ENCODE measurements at regions not wholly inside any gene's neighbourhood (a gene's known extent, or its start where the extent isn't known, plus 50 kb on each side); places are given as distances from the start of the nearest gene placed in this dataset.
"Not testable (repeated sequence)": the region's sequence is repeated elsewhere in the genome, so short reads cannot be mapped to it uniquely, and the experiment has no call there.

GRCh38 chr7:17396692-17397091 lies 98.2 kb downstream of the AHR start:
- no peak for DNase-seq

- DNase-seq: no peak
These were observed 103.6 kb downstream of the AHR start for GRCh38 chr7:17401791-17402627.

- no peak for DNase-seq
These were observed 104.3 kb downstream of the AHR start for GRCh38 chr7:17402628-17403278.

GRCh38 chr7:17404006-17404405 lies 105.6 kb downstream of the AHR start:
- DNase-seq: no peak

DNA sequence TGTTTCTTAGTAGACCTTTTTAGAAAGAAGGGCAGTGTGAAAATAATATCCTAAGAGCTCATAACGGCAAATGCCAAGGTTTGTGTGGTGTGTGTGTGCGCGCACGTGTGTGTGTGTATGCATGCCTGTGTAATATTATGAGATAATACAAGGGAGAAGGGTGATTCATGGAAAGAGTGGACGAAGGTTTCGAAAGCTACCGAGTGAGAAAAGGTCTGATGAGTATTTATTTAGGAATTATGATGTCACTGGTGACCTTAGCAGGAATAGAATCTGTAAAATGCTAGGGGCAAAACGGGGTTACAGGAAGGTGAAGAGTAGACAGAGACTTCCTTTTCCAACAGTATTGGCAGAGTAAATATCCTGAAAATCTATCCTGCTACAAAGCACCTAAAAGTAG lies 107.3 kb downstream of the AHR start:
- no peak for DNase-seq

DNA sequence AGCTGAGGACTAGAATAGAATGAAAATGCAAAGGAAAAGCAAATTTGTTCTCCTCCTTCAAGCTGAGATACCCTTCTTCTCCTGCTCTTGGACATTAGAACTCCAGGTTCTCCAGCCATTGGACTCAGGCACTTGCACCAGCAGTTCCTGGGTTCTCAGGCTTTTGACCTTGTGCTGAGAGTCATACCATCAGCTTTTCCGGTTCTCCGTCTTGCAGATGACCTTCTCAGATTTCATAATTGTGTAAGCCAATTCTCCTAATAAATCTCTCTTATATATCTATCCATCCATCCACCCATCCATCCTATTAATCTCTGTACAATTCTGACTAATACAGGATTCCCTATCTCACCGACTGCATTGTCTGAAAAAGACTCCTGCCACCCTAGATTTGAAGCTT lies 108.3 kb downstream of the AHR start:
- no peak for DNase-seq

GRCh38 chr7:17407229-17407628 lies 108.8 kb downstream of the AHR start:
- no peak for DNase-seq

DNA sequence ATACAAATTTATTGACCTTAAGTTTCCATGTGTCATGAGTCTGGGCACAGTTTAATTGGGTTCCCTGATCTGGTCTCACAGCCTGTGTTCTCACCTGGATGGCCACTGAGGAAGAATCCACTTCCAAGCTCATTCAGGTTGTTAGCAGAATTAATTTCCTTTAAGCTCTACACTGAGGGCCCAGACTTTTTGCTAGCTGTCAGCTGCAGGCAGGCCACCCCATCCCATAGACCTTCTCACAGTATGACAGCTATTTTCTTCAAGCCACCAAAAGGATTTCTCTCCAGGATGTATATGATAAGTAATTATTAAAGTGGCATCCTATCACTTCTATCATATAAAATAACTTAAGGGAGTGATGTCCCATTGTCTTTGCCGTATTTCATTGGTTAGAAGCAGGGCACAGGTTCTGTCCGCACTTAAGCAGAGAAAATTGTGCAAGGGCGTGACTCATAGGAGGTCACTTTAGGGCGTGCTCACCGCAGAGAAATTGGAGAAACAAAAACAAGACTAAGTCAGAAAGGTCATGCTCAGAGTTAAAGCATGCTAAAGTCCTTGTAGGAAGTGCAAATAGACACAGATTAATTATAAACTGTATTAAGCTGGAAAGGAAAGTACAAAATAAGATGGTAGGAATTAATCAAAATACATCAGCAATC lies 109.9 kb downstream of the AHR start:
- DNase-seq: no peak

DNA sequence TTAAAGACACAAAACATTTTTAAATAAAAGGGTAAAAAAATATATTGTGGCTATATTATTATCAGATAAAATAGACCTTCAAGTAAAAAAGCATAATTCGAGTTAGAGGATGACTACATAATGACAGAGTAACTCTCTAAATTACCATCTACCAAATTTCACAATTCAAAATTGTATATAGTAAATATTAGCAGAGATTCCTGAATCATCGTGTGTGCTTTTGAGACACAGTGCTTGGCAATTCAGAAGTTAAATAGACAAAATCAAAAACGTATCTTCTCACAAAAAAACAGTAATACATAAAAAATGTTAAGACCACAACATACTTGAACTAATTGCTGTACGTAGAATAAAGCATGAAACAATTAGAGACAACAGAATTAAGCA lies 110.4 kb downstream of the AHR start:
- DNase-seq: no peak

DNA sequence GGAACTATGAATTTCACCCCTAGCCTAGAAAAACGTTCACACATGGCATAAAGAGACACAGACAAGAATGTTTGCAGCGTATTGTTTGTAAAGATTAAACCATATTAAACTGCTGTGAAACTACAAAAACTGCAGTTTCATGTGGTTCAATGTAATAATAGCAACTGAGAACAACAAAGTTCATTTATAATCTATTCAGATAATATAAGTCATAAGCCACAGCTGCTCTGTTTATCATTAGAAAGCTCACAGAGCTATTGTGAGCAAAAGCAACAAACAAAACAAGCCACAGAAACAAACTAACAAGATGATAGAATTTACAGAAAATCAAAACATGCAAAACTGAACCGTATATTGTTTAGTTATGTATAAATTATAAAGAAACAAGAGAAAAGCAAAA lies 113.5 kb downstream of the AHR start:
- no peak for DNase-seq

- no peak for DNase-seq
These were observed 114.4 kb downstream of the AHR start for GRCh38 chr7:17412883-17413282.

- no peak for DNase-seq
These were observed 117.5 kb downstream of the AHR start for GRCh38 chr7:17415955-17416354.

- DNase-seq: not testable (repeated sequence)
These were observed 122.0 kb downstream of the AHR start for GRCh38 chr7:17420308-17421015.

GRCh38 chr7:17421941-17422340 lies 123.5 kb downstream of the AHR start:
- no peak for DNase-seq

GRCh38 chr7:17422966-17423365 lies 124.5 kb downstream of the AHR start:
- no peak for DNase-seq

DNA sequence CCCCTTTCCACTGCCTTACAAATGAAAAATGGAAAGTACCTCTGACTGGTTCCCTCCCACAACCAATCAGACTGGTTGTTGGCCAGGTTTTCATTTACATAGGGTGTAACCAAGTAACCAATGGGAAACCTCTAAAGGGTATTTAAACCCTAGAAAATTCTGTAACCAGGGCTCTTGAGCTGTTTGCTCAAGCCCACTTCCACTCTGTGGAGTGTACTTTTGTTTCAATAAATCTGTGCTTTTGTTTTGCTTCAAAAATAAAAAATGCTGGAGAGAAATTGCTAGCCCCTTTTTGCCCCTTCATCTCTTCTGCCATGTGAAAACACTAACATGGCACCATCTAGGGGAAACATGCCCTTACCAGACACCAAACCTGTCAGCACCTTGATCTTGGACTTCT lies 129.5 kb downstream of the AHR start:
- DNase-seq: no peak

GRCh38 chr7:17429579-17429978 lies 131.1 kb downstream of the AHR start:
- DNase-seq: no peak

DNA sequence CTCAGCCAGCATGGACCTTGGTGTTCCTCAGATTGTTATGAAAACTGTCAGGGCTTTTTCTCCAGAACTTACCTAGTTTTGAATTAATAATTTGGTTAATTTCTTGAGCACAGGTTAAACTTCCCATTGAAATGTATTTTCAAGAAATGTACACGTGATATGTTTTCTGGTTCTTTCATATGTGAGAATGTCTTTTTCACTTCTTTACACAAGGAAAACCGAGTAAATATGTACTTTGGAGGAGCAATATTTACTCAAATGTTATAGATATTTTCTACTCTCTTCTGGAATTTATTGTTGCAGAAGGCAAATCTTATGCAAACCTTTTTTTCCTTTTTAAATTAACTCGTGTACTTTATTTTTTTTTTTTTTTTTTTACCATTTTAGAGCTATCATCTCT lies 134.3 kb downstream of the AHR start:
- no peak for DNase-seq

GRCh38 chr7:17434191-17434590 lies 135.7 kb downstream of the AHR start:
- DNase-seq: no peak

DNA sequence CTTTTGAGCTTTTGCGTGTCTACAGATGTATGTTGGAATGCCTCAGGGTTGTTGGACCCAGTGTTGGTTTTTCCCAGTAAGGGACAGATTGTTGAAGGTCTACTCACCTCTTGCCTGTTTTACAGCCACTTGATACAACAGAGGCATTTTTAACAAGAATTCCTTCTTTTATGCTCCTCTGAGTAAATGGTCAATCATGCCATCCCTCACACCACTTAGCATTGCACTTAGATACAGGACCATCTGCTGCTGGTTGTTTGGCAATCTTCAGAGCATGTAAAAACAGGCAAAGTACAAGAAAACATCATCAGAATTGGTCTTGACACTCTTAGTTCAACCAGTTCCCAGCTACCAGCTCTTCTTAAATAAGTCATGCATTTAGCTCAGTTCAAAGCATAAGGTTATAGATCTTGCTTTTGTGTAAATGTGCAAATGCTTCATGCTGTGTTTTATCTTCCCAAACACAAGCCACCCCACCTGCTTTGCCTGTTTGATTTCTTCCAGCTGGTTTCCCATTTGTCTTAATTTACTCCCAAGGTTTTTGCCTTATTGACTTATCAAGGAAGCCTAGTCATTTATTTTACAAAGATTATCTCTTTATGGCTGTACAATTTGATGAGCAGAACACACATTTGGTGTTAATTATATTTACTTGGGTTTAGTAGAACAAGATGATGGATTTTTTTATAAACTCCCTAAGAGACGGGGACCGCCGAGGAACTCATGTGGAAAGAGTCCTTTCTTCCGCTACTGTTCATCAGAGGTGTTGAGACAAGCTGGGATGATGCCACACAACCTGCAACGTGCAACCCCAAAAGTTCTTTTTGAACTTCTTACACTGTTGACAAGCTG lies 136.6 kb downstream of the AHR start:
- no peak for DNase-seq

DNA sequence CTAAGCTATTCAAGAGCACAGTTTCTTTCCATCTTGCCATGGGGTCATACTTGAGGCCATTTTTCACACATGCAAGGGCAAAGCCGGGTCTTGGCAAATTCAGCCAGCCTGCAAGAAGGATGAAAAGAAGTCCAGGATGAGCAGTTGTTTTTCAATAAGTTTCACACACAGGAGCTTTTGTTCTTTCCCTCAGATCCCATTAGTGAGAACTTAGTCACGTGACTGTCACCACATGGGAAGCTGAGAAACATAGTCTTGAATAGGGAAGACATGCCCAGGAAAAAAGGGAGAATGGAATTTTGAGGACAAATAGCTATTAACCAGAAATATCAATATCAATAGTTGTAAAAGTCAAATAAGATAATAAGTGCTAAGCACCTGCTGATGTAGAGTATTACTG lies 137.7 kb downstream of the AHR start:
- DNase-seq: no peak

GRCh38 chr7:17437586-17437985 lies 139.1 kb downstream of the AHR start:
- DNase-seq: no peak
